ENCODE measurements at regions not wholly inside any gene's neighbourhood (a gene's known extent, or its start where the extent isn't known, plus 50 kb on each side); places are given as distances from the start of the nearest gene placed in this dataset.

DNA sequence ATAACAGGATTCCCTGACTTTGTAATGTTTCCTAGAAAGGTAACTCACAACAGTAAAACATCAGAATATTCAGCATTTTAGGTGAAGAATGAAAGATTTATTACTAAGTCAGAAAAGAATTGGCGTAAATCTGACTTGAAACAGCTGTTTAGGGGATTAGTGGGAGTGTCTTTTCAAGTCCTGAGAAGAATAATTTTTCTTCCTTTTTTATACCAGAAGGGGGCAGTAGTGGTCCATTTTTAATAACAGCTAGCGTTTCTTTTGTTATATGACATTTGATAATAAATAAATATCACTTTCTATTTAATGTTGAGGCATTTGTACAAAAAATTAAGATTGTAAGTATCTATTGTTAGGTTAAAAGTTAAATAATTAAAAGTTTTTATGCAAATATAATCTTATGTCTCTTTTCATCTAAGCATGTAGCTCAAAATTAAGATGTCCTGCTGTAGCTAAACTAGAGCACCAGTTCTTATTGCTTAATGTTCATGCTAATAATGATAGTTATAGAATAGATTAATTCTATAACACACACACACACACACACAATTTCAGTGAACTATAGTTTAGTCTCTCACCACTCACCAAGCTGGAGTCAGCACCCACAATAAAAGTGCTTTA lies 258.7 kb upstream of the ARRDC3 start:
- Mint-ChIP-seq H3K36me3 (ENCODE audit: low read depth) (no peaks in the 10 kb centered on the region), H3K9me3 (no peaks in the 10 kb centered on the region), H3K4me1 (peaks cover 16% of the 10 kb centered on the region; the same call in 2 of the 3 replicates), H3K27me3 (ENCODE audit: insufficient read depth, low read depth, poor library complexity) (no peaks in the 10 kb centered on the region), H3K27ac (no peak overlapping the region), H3K4me3 (no peak overlapping the region)
- H3K27ac ChIP-seq (ENCODE audit: low read depth) = no peak overlapping the region
- H2AFZ ChIP-seq = no peak overlapping the region
- H3K4me3 ChIP-seq = no peak overlapping the region
- DNase-seq (ENCODE audit: low spot score) (peak; percentile 74), ATAC-seq (no peak)
- H3F3A ChIP-seq (replicated peaks; ENCODE audit: low read depth) = no peaks in the 10 kb centered on the region
- H4K20me1 ChIP-seq (replicated peaks; ENCODE audit: insufficient read depth) = no peaks in the 10 kb centered on the region
- H3K4me1 ChIP-seq (ENCODE audit: insufficient read depth) = peaks cover 10% of the 10 kb centered on the region; the same call in 1 of the 2 replicates
- no peaks in the 10 kb centered on the region for H3K36me3 ChIP-seq (ENCODE audit: insufficient read depth)
- H3K27me3 ChIP-seq (ENCODE audit: insufficient read depth) = no peaks in the 10 kb centered on the region
- no peaks in the 10 kb centered on the region for H3K9me2 ChIP-seq (ENCODE audit: insufficient read depth)
- H3K79me2 ChIP-seq (replicated peaks; ENCODE audit: insufficient read depth) = no peaks in the 10 kb centered on the region
- no peak overlapping the region for H3K4me2 ChIP-seq
- TF ChIP-seq, protein P1, sequence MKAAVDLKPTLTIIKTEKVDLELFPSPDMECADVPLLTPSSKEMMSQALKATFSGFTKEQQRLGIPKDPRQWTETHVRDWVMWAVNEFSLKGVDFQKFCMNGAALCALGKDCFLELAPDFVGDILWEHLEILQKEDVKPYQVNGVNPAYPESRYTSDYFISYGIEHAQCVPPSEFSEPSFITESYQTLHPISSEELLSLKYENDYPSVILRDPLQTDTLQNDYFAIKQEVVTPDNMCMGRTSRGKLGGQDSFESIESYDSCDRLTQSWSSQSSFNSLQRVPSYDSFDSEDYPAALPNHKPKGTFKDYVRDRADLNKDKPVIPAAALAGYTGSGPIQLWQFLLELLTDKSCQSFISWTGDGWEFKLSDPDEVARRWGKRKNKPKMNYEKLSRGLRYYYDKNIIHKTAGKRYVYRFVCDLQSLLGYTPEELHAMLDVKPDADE (IDR thresholded peaks at IDR 0.05) = no peak
- TF ChIP-seq, protein P2, sequence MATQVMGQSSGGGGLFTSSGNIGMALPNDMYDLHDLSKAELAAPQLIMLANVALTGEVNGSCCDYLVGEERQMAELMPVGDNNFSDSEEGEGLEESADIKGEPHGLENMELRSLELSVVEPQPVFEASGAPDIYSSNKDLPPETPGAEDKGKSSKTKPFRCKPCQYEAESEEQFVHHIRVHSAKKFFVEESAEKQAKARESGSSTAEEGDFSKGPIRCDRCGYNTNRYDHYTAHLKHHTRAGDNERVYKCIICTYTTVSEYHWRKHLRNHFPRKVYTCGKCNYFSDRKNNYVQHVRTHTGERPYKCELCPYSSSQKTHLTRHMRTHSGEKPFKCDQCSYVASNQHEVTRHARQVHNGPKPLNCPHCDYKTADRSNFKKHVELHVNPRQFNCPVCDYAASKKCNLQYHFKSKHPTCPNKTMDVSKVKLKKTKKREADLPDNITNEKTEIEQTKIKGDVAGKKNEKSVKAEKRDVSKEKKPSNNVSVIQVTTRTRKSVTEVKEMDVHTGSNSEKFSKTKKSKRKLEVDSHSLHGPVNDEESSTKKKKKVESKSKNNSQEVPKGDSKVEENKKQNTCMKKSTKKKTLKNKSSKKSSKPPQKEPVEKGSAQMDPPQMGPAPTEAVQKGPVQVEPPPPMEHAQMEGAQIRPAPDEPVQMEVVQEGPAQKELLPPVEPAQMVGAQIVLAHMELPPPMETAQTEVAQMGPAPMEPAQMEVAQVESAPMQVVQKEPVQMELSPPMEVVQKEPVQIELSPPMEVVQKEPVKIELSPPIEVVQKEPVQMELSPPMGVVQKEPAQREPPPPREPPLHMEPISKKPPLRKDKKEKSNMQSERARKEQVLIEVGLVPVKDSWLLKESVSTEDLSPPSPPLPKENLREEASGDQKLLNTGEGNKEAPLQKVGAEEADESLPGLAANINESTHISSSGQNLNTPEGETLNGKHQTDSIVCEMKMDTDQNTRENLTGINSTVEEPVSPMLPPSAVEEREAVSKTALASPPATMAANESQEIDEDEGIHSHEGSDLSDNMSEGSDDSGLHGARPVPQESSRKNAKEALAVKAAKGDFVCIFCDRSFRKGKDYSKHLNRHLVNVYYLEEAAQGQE (IDR thresholded peaks at IDR 0.05; ENCODE audit: unreplicated experiment) = no peak
- TF ChIP-seq, protein P3, sequence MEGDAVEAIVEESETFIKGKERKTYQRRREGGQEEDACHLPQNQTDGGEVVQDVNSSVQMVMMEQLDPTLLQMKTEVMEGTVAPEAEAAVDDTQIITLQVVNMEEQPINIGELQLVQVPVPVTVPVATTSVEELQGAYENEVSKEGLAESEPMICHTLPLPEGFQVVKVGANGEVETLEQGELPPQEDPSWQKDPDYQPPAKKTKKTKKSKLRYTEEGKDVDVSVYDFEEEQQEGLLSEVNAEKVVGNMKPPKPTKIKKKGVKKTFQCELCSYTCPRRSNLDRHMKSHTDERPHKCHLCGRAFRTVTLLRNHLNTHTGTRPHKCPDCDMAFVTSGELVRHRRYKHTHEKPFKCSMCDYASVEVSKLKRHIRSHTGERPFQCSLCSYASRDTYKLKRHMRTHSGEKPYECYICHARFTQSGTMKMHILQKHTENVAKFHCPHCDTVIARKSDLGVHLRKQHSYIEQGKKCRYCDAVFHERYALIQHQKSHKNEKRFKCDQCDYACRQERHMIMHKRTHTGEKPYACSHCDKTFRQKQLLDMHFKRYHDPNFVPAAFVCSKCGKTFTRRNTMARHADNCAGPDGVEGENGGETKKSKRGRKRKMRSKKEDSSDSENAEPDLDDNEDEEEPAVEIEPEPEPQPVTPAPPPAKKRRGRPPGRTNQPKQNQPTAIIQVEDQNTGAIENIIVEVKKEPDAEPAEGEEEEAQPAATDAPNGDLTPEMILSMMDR (conservative IDR thresholded peaks at IDR 0.05; ENCODE audit: low read depth in 2 of 2) = peak; percentile 56 to 90

DNA sequence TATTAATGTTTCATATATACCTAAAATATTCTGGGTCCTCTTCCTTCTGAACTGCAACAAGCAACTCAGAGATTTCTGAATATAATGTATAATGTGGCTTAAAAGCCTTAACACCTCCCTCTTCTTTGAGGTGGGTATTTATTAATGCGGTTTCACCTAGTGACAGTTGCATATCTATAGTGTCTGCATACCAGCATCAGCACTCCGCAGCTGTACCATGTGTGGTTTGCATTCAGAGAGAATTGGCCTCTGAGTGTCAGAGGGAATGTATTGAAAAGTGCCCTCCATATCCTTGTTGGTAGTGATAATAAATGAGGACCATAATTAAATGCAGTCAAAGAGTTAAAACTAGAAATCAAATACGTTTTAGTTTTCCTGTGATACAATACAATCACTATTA lies 256.6 kb upstream of the ARRDC3 start:
- H3K36me3 Mint-ChIP-seq (ENCODE audit: low read depth) = no peaks in the 10 kb centered on the region
- DNase-seq (ENCODE audit: low spot score) = peak; percentile 8
- Histone ChIP-seq H2AFZ (no peak overlapping the region), H4K20me1 (replicated peaks; ENCODE audit: insufficient read depth) (no peaks in the 10 kb centered on the region), H3K4me1 (ENCODE audit: insufficient read depth) (peaks cover 10% of the 10 kb centered on the region; the same call in 1 of the 2 replicates), H3K27ac (ENCODE audit: low read depth) (no peak overlapping the region), H3K36me3 (ENCODE audit: insufficient read depth) (no peaks in the 10 kb centered on the region), H3K4me2 (no peak overlapping the region), H3F3A (replicated peaks; ENCODE audit: low read depth) (no peaks in the 10 kb centered on the region), H3K79me2 (replicated peaks; ENCODE audit: insufficient read depth) (no peaks in the 10 kb centered on the region), H3K27me3 (ENCODE audit: insufficient read depth) (no peaks in the 10 kb centered on the region), H3K4me3 (no peak overlapping the region), H3K9me2 (ENCODE audit: insufficient read depth) (no peaks in the 10 kb centered on the region)
- H3K4me3 Mint-ChIP-seq = no peak overlapping the region
- H3K27ac Mint-ChIP-seq = no peak overlapping the region
- no peaks in the 10 kb centered on the region for H3K27me3 Mint-ChIP-seq (ENCODE audit: insufficient read depth, low read depth, poor library complexity)
- H3K4me1 Mint-ChIP-seq = peaks cover 11% of the 10 kb centered on the region; the same call in 2 of the 3 replicates
- no peaks in the 10 kb centered on the region for H3K9me3 Mint-ChIP-seq
- ATAC-seq = peak; percentile 53; the same call in 2 of the 3 replicates
- TF ChIP-seq NANOG (IDR thresholded peaks at IDR 0.05; ENCODE audit: borderline replicate concordance) (no peak), STAT1 (IDR thresholded peaks at IDR 0.05; ENCODE audit: unreplicated experiment) (no peak)
- TF ChIP-seq, protein P2 (IDR thresholded peaks at IDR 0.05; ENCODE audit: unreplicated experiment) = no peak
- TF ChIP-seq, protein P3 (conservative IDR thresholded peaks at IDR 0.05; ENCODE audit: low read depth in 2 of 2) = no peak

Data from GM23338 (cell line).